Omental fat pad (tissue), 3 donors: ENCODE measurements at regions not wholly inside any gene's neighbourhood (a gene's known extent, or its start where the extent isn't known, plus 50 kb on each side); places are given as distances from the start of the nearest gene placed in this dataset.

Experiments
- ATAC-seq: fragments of 150-250 bp; one replicate; pipeline ENCODE4 v1.9.1; 2016; ENCODE audit warnings: mild to moderate bottlenecking, moderate library complexity; ENCODE audit not compliant: low FRiP score
- DNase-seq: peaks from one replicate; pipeline ENCODE4 v3.0.0-alpha.2; 2019; ENCODE audit warnings: low spot score
- TF ChIP-seq, protein P1 (sequence below), 3 donors: fragments of 450-650 bp; IDR thresholded peaks; one replicate each; pipeline ENCODE4 v1.5.1; 2016 to 2017; ENCODE audit warnings: antibody characterized with exemption in 3 of 3, mild to moderate bottlenecking in 3 of 3, moderate library complexity in 2 of 3

GRCh38 chr3:107062787-107063186 is 314.5 kb upstream of the CCDC54 start:
- ATAC-seq (peak; percentile 33), DNase-seq (no peak)
- TF ChIP-seq, protein P1, sequence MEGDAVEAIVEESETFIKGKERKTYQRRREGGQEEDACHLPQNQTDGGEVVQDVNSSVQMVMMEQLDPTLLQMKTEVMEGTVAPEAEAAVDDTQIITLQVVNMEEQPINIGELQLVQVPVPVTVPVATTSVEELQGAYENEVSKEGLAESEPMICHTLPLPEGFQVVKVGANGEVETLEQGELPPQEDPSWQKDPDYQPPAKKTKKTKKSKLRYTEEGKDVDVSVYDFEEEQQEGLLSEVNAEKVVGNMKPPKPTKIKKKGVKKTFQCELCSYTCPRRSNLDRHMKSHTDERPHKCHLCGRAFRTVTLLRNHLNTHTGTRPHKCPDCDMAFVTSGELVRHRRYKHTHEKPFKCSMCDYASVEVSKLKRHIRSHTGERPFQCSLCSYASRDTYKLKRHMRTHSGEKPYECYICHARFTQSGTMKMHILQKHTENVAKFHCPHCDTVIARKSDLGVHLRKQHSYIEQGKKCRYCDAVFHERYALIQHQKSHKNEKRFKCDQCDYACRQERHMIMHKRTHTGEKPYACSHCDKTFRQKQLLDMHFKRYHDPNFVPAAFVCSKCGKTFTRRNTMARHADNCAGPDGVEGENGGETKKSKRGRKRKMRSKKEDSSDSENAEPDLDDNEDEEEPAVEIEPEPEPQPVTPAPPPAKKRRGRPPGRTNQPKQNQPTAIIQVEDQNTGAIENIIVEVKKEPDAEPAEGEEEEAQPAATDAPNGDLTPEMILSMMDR (IDR thresholded peaks at IDR 0.05): no peak

DNA sequence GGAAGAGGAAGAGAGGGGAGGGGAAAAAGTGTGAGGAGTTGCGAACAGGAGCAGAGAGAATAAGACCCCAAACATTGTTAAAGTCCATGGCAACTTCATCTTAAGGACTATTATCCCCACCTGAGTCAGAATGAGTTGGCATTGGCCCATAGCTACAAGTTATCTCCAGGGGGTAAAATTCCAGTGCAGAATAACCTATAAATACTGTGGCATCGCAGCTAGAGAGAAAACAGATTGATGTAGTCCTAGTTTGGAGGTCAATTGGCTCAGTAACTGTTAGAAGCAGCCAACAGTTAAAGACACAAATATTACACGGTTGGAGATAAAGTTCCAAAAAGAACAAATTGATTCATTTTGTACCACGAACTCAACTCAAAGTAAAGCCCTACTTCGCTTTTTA is 313.9 kb upstream of the CCDC54 start:
- ATAC-seq (peak; percentile 37), DNase-seq (no peak)

GRCh38 chr3:107064405-107065060 is 312.7 kb upstream of the CCDC54 start:
- TF ChIP-seq, protein P1 (IDR thresholded peaks at IDR 0.05): peak in 2 of 3 donors; percentile 3 to 59
- ATAC-seq (peak; percentile 89), DNase-seq (peak; percentile 27)

More for the DNA sequence above, 313.9 kb upstream of the CCDC54 start:
- TF ChIP-seq, protein P1 (IDR thresholded peaks at IDR 0.05): no peak

- no peak for ATAC-seq
- no peak for DNase-seq
- TF ChIP-seq, protein P1 (IDR thresholded peaks at IDR 0.05): no peak
Measured at GRCh38 chr3:107065094-107065861, 312.0 kb upstream of the CCDC54 start.

DNA sequence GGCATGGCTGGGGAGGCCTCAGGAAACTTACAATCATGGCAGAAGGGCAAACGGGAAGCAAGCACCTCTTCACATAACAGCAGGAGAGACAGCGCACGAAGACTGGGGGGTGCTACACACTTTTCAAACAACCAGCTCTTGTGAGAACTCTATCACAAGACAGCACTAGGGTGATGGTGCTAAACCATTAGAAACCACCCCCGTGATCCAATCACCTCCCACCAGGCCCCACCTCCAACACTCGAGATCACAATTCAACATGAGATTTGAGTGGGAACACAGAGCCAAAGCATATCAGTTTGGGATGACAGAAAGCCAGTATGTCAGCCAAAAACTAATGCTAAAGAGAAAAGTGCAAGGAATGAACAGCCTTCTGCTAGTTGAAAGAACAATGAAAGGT is 309.8 kb upstream of the CCDC54 start:
- ATAC-seq: no peak

GRCh38 chr3:107068980-107069379 is 308.3 kb upstream of the CCDC54 start:
- DNase-seq: no peak
- TF ChIP-seq, protein P1 (IDR thresholded peaks at IDR 0.05): no peak
- ATAC-seq: peak; percentile 31

More for the DNA sequence above, 309.8 kb upstream of the CCDC54 start:
- no peak for DNase-seq
- TF ChIP-seq, protein P1 (IDR thresholded peaks at IDR 0.05): no peak
